ENCODE measurements at regions not wholly inside any gene's neighbourhood (a gene's known extent, or its start where the extent isn't known, plus 50 kb on each side); places are given as distances from the start of the nearest gene placed in this dataset.

DNA sequence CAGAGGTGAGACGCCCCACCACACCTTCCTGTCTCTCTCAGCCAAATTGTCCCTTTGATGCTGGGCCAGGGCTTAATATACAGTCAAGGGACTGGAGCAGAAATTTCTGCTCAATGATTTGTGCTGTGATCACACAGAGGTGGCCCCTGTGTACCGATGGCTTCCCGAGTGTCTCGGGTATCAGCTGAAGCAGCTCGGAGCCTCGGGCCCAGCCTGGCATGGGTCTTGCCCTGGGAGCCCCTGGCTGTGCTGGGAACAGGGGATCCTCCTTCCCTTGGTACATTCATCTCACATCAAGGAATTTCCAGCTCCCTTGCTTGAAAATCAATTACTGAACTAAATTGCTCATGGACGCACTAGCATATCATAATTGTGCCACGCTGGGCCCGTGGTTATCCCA is 148.8 kb upstream of the C1orf174 start:
- ATAC-seq = no peak
- Histone ChIP-seq H3K36me3 (no peaks in the 10 kb centered on the region), H3K27me3 (peaks cover 0 to 24% (median 5%) of the 10 kb centered on the region in 9 donors), H3K4me1 (no peaks in the 10 kb centered on the region), H3K4me3 (no peak overlapping the region), H3K27ac (no peak overlapping the region), H3K9me3 (no peaks in the 10 kb centered on the region)
- TF ChIP-seq, protein P1, sequence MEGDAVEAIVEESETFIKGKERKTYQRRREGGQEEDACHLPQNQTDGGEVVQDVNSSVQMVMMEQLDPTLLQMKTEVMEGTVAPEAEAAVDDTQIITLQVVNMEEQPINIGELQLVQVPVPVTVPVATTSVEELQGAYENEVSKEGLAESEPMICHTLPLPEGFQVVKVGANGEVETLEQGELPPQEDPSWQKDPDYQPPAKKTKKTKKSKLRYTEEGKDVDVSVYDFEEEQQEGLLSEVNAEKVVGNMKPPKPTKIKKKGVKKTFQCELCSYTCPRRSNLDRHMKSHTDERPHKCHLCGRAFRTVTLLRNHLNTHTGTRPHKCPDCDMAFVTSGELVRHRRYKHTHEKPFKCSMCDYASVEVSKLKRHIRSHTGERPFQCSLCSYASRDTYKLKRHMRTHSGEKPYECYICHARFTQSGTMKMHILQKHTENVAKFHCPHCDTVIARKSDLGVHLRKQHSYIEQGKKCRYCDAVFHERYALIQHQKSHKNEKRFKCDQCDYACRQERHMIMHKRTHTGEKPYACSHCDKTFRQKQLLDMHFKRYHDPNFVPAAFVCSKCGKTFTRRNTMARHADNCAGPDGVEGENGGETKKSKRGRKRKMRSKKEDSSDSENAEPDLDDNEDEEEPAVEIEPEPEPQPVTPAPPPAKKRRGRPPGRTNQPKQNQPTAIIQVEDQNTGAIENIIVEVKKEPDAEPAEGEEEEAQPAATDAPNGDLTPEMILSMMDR (IDR thresholded peaks at IDR 0.05) = no peak
- TF ChIP-seq POLR2A (IDR thresholded peaks at IDR 0.05) = no peak
- no peak for DNase-seq
- intact Hi-C loops (cut with DNase I) = no loop called here
- WGBS, 4 donors = 70 to 77% (median 74%) methylated on average over 7 to 9 of the region's 9 CpGs

DNA sequence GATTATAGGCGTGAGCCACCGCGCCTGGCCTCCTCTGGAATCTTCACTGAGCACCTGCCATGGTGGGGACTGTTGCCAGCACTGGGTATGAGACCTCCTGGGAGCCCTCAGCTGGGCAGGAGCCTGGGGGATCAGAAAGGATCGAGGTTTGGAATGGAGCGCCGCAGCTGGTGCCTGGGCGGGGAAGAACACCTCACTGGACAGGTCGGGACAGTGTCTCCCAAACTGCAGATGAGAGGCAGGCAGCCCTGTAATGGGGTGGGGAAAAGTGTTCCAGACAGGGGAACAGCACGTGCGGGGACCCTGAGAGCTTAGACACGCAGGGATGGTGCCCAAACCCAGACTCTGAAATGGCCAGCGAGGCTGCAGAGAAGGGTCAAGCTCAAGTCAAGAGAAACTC is 150.9 kb upstream of the C1orf174 start:
- Histone ChIP-seq H3K9me3 (no peaks in the 10 kb centered on the region), H3K4me3 (no peak overlapping the region), H3K27me3 (peaks cover 0 to 24% (median 5%) of the 10 kb centered on the region in 9 donors), H3K4me1 (no peaks in the 10 kb centered on the region), H3K27ac (no peak overlapping the region), H3K36me3 (no peaks in the 10 kb centered on the region)
- no peak for ATAC-seq
- intact Hi-C loops (cut with DNase I) = no loop called here
- TF ChIP-seq, protein P1 (IDR thresholded peaks at IDR 0.05) = no peak
- TF ChIP-seq POLR2A (IDR thresholded peaks at IDR 0.05) = no peak
- WGBS, 4 donors = 85 to 93% (median 89%) methylated on average over 12 of the region's 12 CpGs
- peak in 1 of 5 donors; percentile 33 for DNase-seq

DNA sequence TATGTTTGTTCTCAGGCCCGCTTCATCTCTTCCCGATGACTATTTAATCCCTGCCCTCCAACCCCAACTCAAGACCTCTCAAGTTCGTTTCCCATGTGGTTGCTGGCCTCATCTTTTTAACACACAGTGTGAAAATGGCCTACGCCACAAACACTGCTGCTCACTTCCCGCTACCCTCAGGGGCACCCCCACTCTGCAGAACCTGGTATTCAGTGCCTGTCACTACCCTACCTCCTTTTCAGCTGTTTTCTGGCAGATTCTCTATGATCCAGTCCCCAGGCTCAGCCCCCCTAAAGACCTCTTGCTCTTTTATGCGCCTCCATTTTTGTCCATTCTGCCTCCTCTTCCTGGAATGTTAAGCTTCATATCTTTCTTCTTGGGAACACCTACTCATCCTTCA is 152.6 kb upstream of the C1orf174 start:
- no peak overlapping the region for H3K4me3 ChIP-seq
- DNase-seq (no peak), ATAC-seq (no peak)
- peaks cover 0 to 16% (median 0%) of the 10 kb centered on the region in 9 donors for H3K27me3 ChIP-seq
- intact Hi-C loops (cut with DNase I) = no loop called here
- no peaks in the 10 kb centered on the region for H3K36me3 ChIP-seq
- H3K4me1 ChIP-seq = no peaks in the 10 kb centered on the region
- TF ChIP-seq, protein P1 (IDR thresholded peaks at IDR 0.05) = no peak
- TF ChIP-seq POLR2A (IDR thresholded peaks at IDR 0.05) = no peak
- 81 to 84% (median 83%) methylated on average over 6 of the region's 6 CpGs for WGBS, 4 donors
- H3K9me3 ChIP-seq = no peaks in the 10 kb centered on the region
- no peak overlapping the region for H3K27ac ChIP-seq

DNA sequence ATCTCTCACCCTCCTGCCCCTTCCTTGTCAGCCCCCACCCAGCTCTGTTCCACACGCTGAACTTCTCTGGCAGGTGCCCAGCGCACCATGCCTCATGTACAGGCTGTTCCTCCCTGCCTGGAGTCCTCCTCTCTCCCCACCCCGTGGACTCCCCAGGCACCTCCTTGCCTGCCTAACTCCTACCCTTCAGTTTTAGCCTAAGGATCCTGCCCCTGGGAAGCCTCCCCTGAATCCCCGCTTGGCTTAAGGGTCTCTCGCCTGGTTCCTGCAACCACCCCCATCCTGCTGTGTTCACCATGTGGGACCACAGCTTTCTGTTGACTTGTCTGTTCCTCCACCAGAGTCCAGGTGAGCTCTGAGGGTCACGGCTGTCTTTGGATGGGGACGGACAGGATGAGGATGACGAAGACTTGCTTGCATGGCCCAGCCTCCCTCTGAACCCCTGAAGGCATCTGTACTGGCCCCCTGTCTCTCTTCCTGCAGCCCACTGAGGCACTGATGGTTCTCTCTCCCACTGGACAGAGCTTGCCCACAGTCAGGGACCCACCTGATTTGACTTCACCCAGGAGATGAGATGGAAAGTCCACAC is 153.2 kb upstream of the C1orf174 start:
- H3K4me1 ChIP-seq = no peaks in the 10 kb centered on the region
- DNase-seq = no peak
- TF ChIP-seq, protein P1 (IDR thresholded peaks at IDR 0.05) = no peak
- TF ChIP-seq POLR2A (IDR thresholded peaks at IDR 0.05) = no peak
- no peak overlapping the region for H3K4me3 ChIP-seq
- intact Hi-C loops (cut with DNase I) = no loop called here
- peaks cover 0 to 16% (median 0%) of the 10 kb centered on the region in 9 donors for H3K27me3 ChIP-seq
- no peak overlapping the region for H3K27ac ChIP-seq
- WGBS, 4 donors = 82 to 86% (median 84%) methylated on average over 8 of the region's 8 CpGs
- ATAC-seq = no peak
- H3K36me3 ChIP-seq = no peaks in the 10 kb centered on the region
- H3K9me3 ChIP-seq = no peaks in the 10 kb centered on the region
